ENCODE measurements at regions not wholly inside any gene's neighbourhood (a gene's known extent, or its start where the extent isn't known, plus 50 kb on each side); places are given as distances from the start of the nearest gene placed in this dataset.

- Mint-ChIP-seq H3K27ac (no peak overlapping the region), H3K27me3 (ENCODE audit: low read depth, poor library complexity) (peaks cover 24% of the 10 kb centered on the region), H3K36me3 (ENCODE audit: low read depth) (no peaks in the 10 kb centered on the region), H3K4me1 (no peaks in the 10 kb centered on the region), H3K4me3 (no peak overlapping the region), H3K9me3 (peaks cover 3% of the 10 kb centered on the region)
- DNase-seq: no peak
- TF ChIP-seq CTCF (IDR thresholded peaks at IDR 0.05): no peak
These were observed 220.1 kb downstream of the BLID start for GRCh38 chr11:121895919-121896318.

- Mint-ChIP-seq H3K27me3 (ENCODE audit: low read depth, poor library complexity) (peaks cover 24% of the 10 kb centered on the region), H3K36me3 (ENCODE audit: low read depth) (no peaks in the 10 kb centered on the region), H3K27ac (no peak overlapping the region), H3K9me3 (peaks cover 3% of the 10 kb centered on the region), H3K4me1 (no peaks in the 10 kb centered on the region), H3K4me3 (no peak overlapping the region)
- TF ChIP-seq CTCF (IDR thresholded peaks at IDR 0.05): no peak
- no peak for DNase-seq
These were observed 221.4 kb downstream of the BLID start for GRCh38 chr11:121894581-121894980.

- TF ChIP-seq CTCF (IDR thresholded peaks at IDR 0.05): no peak
- H3K27me3 Mint-ChIP-seq (ENCODE audit: low read depth, poor library complexity): peaks cover 18% of the 10 kb centered on the region
- no peaks in the 10 kb centered on the region for H3K36me3 Mint-ChIP-seq (ENCODE audit: low read depth)
These were observed 223.2 kb downstream of the BLID start for GRCh38 chr11:121892863-121893262.

DNA sequence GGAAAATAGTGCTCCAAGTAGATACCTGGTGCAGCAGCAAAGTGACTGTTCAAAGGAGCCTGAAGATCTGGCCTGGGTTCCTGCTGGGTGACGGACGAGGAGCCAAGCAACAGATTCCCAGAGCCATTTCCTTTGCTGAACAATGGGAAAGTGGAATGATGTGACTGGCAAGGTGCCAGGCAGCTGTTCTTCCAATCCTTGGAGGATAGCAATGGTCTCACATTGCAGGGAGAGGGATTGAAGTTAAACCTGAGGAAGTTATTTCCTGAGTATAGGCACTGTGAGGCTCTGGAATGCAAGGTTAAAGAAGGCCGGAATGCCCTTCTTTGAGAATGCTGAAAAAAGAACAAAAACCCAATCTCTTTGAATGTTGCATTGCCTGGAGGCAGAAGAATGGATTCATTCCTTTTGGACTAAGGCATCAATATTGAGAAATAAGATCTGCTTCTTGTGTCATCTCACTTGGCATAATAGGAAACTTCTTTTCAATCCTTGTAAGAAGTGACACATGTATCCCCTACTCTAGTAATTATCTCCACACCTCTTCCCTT, 223.8 kb downstream of the BLID start:
- H3K4me1 Mint-ChIP-seq: peaks cover 7% of the 10 kb centered on the region
- DNase-seq: no peak
- H3K27ac Mint-ChIP-seq: no peak overlapping the region
- no peak for TF ChIP-seq CTCF (IDR thresholded peaks at IDR 0.05)
- no peak overlapping the region for H3K4me3 Mint-ChIP-seq
- H3K36me3 Mint-ChIP-seq (ENCODE audit: low read depth): no peaks in the 10 kb centered on the region
- peaks cover 3% of the 10 kb centered on the region for H3K9me3 Mint-ChIP-seq
- peaks cover 14% of the 10 kb centered on the region for H3K27me3 Mint-ChIP-seq (ENCODE audit: low read depth, poor library complexity)

More at GRCh38 chr11:121892863-121893262, 223.2 kb downstream of the BLID start:
- Mint-ChIP-seq H3K27ac (no peak overlapping the region), H3K4me3 (no peak overlapping the region), H3K4me1 (peaks cover under 1% of the 10 kb centered on the region), H3K9me3 (peaks cover 3% of the 10 kb centered on the region)
- no peak for DNase-seq

DNA sequence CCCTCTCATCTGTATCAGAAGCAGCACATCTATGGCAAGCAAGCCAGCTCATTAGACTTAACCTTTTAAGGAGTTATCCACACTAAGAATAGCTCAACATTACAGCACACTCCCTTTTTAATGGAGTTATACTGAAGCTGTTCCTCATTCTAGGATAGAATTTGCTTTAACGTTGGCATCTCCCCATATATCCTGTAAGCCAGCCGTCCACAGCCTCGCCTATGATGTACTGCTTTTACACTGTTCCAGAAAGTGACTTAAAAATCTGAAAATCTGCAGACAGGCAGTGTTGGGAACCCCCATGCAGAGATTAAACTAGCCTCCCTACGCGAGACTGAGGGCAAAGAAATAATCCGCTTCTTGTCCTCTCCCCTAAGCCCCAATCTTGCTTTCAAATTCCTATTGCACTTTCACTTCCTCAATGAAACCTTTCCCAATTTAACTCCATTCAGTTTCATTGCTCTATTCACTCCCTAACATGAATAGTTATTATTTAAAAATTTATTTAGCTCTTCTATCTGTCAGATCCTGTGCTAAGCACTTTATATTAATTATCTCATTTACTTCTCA, 225.0 kb downstream of the BLID start:
- H3K4me1 Mint-ChIP-seq: peaks cover 9% of the 10 kb centered on the region
- DNase-seq: no peak
- H3K27ac Mint-ChIP-seq: no peak overlapping the region
- H3K36me3 Mint-ChIP-seq (ENCODE audit: low read depth): no peaks in the 10 kb centered on the region
- no peak for TF ChIP-seq CTCF (IDR thresholded peaks at IDR 0.05)
- no peaks in the 10 kb centered on the region for H3K9me3 Mint-ChIP-seq
- peaks cover 7% of the 10 kb centered on the region for H3K27me3 Mint-ChIP-seq (ENCODE audit: low read depth, poor library complexity)
- H3K4me3 Mint-ChIP-seq: no peak overlapping the region

DNA sequence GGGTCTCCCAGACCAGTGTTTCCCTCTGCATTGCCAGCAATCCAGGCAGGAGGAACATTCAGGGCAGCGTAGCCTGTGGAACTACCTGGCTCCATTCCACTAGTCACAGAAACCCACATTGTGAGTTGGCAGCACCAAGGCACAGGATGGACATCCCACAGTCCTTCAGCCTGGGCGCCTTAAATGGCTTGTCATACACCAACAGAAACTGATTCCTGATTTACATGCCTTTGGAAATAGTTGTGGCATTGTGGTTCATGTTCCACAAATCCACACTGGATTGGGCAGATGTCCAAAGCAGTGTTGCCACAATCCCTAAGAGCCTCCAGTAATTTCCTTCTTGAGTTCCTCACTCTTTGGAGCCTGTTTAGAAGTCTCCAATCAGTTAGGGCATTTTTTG, 225.6 kb downstream of the BLID start:
- DNase-seq: no peak
- no peaks in the 10 kb centered on the region for H3K36me3 Mint-ChIP-seq (ENCODE audit: low read depth)

More for the DNA sequence above, 225.6 kb downstream of the BLID start:
- TF ChIP-seq CTCF (IDR thresholded peaks at IDR 0.05): no peak
- peaks cover 2% of the 10 kb centered on the region for H3K27me3 Mint-ChIP-seq (ENCODE audit: low read depth, poor library complexity)
- H3K9me3 Mint-ChIP-seq: no peaks in the 10 kb centered on the region
- H3K4me1 Mint-ChIP-seq: peaks cover 9% of the 10 kb centered on the region
- no peak overlapping the region for H3K27ac Mint-ChIP-seq
- no peak overlapping the region for H3K4me3 Mint-ChIP-seq

Measured in nephron progenitor cell (in vitro differentiated cells).